Osteocyte (in vitro differentiated cells): ENCODE measurements at regions not wholly inside any gene's neighbourhood (a gene's known extent, or its start where the extent isn't known, plus 50 kb on each side); places are given as distances from the start of the nearest gene placed in this dataset.

Experiments used
- DNase-seq: peaks from one replicate; pipeline ENCODE4 v3.0.0; 2021; ENCODE audit warnings: mixed read lengths; ENCODE audit not compliant: unreplicated experiment; ENCODE audit errors: extremely low spot score
- H3K27ac Mint-ChIP-seq: one replicate; pipeline ENCODE4 v1.8.0; 2021; ENCODE audit warnings: mild to moderate bottlenecking, mixed read lengths; ENCODE audit not compliant: unreplicated experiment
- H3K27me3 Mint-ChIP-seq: one replicate; pipeline ENCODE4 v1.8.0; 2021; ENCODE audit warnings: mixed read lengths; ENCODE audit not compliant: unreplicated experiment
- H3K36me3 Mint-ChIP-seq: one replicate; pipeline ENCODE4 v1.8.0; 2021; ENCODE audit warnings: mixed read lengths; ENCODE audit not compliant: unreplicated experiment
- H3K4me1 Mint-ChIP-seq: one replicate; pipeline ENCODE4 v1.8.0; 2021; ENCODE audit warnings: mixed read lengths; ENCODE audit not compliant: unreplicated experiment
- H3K4me3 Mint-ChIP-seq: one replicate; pipeline ENCODE4 v1.8.0; 2021; ENCODE audit warnings: mild to moderate bottlenecking, moderate library complexity, mixed read lengths; ENCODE audit not compliant: unreplicated experiment
- H3K9me3 Mint-ChIP-seq: one replicate; pipeline ENCODE4 v1.8.0; 2021; ENCODE audit warnings: mixed read lengths; ENCODE audit not compliant: unreplicated experiment
- TF ChIP-seq, protein P1 (sequence below): fragments of 200-600 bp; sonication (generic); IDR thresholded peaks from 2 replicates; pipeline ENCODE4 v1.5.0; 2021; ENCODE audit warnings: antibody characterized with exemption, mild to moderate bottlenecking, moderate library complexity

DNA sequence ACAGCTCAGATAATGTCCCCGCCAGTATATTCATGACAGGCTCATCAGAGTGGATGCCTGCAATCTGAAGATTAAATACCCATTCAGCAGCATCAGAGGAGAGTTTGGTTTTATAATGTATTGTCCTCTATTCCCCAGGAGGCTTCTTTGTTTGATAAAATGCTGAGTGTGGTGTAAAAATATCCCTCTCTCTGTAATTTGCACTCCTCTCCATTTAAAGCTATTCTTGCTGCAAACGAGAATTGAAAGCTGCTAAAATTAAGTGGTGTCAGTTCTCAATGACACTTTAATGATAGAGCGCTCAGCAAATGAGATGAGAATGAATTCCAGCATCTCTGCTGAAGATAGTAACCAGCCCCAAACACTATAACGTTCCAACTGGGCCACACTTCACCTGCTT, 205.7 kb upstream of the RRP15 start:
- no peaks in the 10 kb centered on the region for H3K36me3 Mint-ChIP-seq
- peaks cover 5% of the 10 kb centered on the region for H3K27me3 Mint-ChIP-seq
- H3K9me3 Mint-ChIP-seq, result no peaks in the 10 kb centered on the region
- TF ChIP-seq, protein P1, sequence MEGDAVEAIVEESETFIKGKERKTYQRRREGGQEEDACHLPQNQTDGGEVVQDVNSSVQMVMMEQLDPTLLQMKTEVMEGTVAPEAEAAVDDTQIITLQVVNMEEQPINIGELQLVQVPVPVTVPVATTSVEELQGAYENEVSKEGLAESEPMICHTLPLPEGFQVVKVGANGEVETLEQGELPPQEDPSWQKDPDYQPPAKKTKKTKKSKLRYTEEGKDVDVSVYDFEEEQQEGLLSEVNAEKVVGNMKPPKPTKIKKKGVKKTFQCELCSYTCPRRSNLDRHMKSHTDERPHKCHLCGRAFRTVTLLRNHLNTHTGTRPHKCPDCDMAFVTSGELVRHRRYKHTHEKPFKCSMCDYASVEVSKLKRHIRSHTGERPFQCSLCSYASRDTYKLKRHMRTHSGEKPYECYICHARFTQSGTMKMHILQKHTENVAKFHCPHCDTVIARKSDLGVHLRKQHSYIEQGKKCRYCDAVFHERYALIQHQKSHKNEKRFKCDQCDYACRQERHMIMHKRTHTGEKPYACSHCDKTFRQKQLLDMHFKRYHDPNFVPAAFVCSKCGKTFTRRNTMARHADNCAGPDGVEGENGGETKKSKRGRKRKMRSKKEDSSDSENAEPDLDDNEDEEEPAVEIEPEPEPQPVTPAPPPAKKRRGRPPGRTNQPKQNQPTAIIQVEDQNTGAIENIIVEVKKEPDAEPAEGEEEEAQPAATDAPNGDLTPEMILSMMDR, result no peak
- no peak for DNase-seq
- H3K27ac Mint-ChIP-seq, result no peak overlapping the region
- no peaks in the 10 kb centered on the region for H3K4me1 Mint-ChIP-seq
- H3K4me3 Mint-ChIP-seq, result no peak overlapping the region

DNA sequence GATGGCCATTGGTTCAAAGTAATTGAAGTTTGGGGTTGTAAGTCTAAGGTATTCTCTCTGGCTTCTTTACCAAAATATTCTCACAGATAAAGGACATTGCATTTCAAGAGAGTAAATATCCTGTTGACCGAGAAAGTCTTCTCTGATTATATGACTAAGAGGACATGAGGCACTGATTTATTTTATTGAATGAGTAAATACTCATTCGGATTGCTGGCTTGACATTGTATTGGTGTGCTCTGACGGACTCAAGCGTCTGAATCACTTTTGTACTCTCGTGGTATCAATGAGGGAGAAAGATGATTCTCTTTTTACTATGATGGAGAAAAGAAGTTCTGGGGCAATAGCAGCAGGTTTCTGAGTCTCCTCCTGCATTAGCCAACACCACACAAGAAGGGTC, 205.3 kb upstream of the RRP15 start:
- Mint-ChIP-seq H3K4me3 (no peak overlapping the region), H3K36me3 (no peaks in the 10 kb centered on the region), H3K4me1 (no peaks in the 10 kb centered on the region), H3K9me3 (no peaks in the 10 kb centered on the region), H3K27me3 (peaks cover 5% of the 10 kb centered on the region), H3K27ac (no peak overlapping the region)
- TF ChIP-seq, protein P1, result no peak
- no peak for DNase-seq

DNA sequence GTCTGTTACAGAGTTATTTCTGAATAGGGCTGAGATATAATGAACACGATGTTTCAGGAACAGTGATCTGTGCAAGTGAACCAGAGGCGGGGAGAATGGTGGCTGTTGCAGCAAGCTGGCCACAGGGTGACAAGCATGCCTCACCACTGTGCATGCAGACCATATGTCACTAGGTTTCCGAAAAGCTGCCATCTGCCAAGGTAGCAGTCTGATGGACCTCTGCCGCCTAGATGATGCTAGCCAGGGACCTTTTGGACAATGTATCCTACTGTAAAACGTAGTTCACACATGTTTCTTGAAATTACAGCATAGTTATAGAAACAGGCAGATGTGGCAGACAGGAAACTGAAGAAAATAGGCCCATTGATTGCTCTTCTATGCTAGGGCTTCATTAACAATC, 204.2 kb upstream of the RRP15 start:
- DNase-seq, result no peak
- TF ChIP-seq, protein P1, result no peak
- no peaks in the 10 kb centered on the region for H3K9me3 Mint-ChIP-seq

DNA sequence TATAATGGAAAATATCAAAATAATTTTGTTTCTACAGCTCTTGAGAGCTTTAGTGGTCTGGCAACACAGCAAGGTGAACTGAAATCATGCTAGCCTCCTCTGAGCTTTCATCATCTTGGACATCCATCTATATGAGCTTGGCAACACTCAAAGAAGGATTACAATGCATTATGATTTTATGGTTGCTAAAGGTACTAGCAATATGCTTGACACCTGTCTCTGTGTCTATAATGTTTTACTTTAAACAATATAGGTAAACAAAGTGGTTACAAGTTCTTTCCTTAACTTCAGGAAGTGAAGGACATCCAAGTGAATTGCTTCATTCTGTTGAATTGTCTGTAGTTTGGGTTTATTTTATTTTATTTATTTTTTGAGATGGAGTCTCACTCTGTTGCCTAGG, 203.7 kb upstream of the RRP15 start:
- TF ChIP-seq, protein P1, result no peak
- H3K36me3 Mint-ChIP-seq, result no peaks in the 10 kb centered on the region
- H3K9me3 Mint-ChIP-seq, result no peaks in the 10 kb centered on the region
- H3K4me1 Mint-ChIP-seq, result no peaks in the 10 kb centered on the region
- no peak overlapping the region for H3K27ac Mint-ChIP-seq
- H3K4me3 Mint-ChIP-seq, result no peak overlapping the region
- no peak for DNase-seq
- peaks cover 5% of the 10 kb centered on the region for H3K27me3 Mint-ChIP-seq

More for the DNA sequence above, 204.2 kb upstream of the RRP15 start:
- Mint-ChIP-seq H3K27me3 (peaks cover 5% of the 10 kb centered on the region), H3K4me1 (no peaks in the 10 kb centered on the region), H3K4me3 (no peak overlapping the region), H3K27ac (no peak overlapping the region), H3K36me3 (no peaks in the 10 kb centered on the region)

DNA sequence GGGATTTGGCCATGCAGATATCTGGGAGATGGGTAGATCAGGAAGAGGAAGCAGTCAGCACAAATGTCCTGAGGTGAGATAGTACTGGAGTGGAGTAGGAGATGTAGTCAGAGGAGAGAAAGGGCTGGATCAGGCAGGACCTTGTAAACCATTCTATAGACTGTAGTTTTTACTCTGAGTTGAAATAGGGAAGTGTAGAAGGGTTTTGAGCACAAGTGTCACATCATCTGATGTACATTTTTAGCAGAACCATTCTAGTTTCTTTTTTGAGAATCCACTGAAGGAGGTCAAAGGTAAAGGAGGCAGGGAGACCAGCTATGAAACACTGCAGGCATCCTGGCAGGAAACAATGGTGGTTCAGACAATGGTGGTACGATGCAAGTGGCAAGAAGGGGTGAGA, 194.6 kb upstream of the RRP15 start:
- Mint-ChIP-seq H3K9me3 (no peaks in the 10 kb centered on the region), H3K4me1 (no peaks in the 10 kb centered on the region), H3K27me3 (no peaks in the 10 kb centered on the region), H3K36me3 (no peaks in the 10 kb centered on the region), H3K4me3 (no peak overlapping the region), H3K27ac (no peak overlapping the region)
- no peak for DNase-seq
- TF ChIP-seq, protein P1, result no peak
